GM06990 (cell line): ENCODE measurements at regions not wholly inside any gene's neighbourhood (a gene's known extent, or its start where the extent isn't known, plus 50 kb on each side); places are given as distances from the start of the nearest gene placed in this dataset.

ENCODE experiments used
- DNase-seq: peaks from one replicate; pipeline ENCODE4 v3.0.0-alpha.2; 2011; ENCODE audit not compliant: insufficient read length; ENCODE audit errors: extremely low read depth
- H3K27me3 ChIP-seq: replicated peaks from 2 replicates; pipeline ENCODE4 v1.6.0; 2011; ENCODE audit warnings: low read length; ENCODE audit not compliant: control insufficient read depth, insufficient read depth
- H3K36me3 ChIP-seq: 2 replicates; pipeline ENCODE4 v1.5.1; 2011; ENCODE audit warnings: low read length; ENCODE audit not compliant: control insufficient read depth, insufficient read depth
- H3K4me3 ChIP-seq: replicated peaks from 2 replicates; pipeline ENCODE4 v1.5.1; 2011; ENCODE audit warnings: low read depth, mild to moderate bottlenecking, control low read depth, low read length
- TF ChIP-seq, protein P1 (sequence below): IDR thresholded peaks from 2 replicates; pipeline ENCODE4 v1.5.1; 2011; ENCODE audit warnings: low read length, control low read depth, mild to moderate bottlenecking, inconsistent platforms; ENCODE audit not compliant: insufficient read depth, poor library complexity, severe bottlenecking

DNA sequence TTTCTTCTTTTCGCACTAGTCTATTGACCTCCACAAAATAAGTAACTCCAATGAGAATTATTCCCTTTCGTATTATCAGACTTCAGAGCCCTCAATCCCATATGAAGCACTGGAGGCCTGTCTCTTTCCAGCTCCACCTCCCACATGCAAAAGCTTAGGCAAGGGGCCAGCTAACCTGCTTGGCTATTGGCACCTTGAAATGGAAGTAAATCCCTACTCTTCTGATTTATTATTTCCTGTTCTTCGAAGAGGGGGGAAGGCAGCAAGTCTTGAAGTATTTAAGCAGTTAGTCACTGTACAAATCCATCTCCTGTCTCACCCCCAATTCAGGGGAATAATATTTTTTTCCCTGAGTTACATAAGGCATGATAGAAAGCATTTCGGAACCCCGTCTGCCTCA lies 577.8 kb downstream of the MAFB start:
- TF ChIP-seq, protein P1, sequence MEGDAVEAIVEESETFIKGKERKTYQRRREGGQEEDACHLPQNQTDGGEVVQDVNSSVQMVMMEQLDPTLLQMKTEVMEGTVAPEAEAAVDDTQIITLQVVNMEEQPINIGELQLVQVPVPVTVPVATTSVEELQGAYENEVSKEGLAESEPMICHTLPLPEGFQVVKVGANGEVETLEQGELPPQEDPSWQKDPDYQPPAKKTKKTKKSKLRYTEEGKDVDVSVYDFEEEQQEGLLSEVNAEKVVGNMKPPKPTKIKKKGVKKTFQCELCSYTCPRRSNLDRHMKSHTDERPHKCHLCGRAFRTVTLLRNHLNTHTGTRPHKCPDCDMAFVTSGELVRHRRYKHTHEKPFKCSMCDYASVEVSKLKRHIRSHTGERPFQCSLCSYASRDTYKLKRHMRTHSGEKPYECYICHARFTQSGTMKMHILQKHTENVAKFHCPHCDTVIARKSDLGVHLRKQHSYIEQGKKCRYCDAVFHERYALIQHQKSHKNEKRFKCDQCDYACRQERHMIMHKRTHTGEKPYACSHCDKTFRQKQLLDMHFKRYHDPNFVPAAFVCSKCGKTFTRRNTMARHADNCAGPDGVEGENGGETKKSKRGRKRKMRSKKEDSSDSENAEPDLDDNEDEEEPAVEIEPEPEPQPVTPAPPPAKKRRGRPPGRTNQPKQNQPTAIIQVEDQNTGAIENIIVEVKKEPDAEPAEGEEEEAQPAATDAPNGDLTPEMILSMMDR, result no peak
- H3K4me3 ChIP-seq, result no peak overlapping the region

DNA sequence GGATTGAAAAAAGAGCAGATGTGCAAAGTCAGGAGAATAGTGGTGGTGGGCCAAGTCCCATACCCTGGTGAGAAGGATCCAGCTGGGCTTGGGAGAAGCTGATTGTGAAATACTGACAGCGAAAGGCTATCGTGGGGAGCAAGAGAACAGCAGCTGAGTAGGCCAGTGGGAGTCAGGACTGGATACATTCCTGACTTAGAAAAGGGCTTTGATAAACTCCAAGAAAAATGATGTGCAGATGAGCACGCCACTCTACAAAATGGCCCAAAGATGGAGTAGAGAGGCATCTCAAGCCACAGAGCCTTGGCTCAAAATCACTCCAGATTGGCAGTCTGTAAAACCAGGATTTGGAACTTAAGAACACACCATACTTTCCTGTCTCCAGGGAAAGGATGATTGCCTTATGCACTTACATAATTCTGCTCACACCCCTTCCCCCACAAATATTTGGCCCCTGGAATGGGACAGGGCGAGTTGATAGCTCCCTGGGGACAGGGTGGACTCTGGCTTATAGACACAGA lies 578.7 kb downstream of the MAFB start:
- Histone ChIP-seq H3K27me3 (no peaks in the 10 kb centered on the region; the same call in 1 of the 2 replicates), H3K4me3 (no peak overlapping the region), H3K36me3 (no peaks in the 10 kb centered on the region)
- TF ChIP-seq, protein P1, result no peak
- DNase-seq, result no peak

More for the DNA sequence above, 577.8 kb downstream of the MAFB start:
- DNase-seq, result no peak
- H3K27me3 ChIP-seq, result no peaks in the 10 kb centered on the region; the same call in 1 of the 2 replicates
- no peaks in the 10 kb centered on the region for H3K36me3 ChIP-seq

DNA sequence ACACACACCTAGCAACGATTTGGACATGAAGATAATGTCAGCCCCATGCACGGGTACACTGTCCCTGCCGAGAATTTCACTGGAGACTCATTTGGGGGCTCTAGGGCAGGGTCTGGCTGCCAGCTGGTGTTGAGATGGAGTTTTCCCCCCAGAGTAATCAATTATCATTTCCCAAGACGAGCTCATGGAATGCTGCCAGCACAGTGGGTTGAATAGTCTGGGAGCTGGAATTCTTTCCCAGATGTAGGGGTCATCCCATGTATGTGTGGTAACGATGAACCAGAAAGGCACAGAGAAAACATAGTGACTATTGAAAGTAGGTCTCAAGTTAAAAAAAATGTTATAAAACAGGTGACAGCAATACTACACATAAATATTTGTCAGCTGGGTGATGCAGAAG lies 579.9 kb downstream of the MAFB start:
- TF ChIP-seq, protein P1, result no peak
- DNase-seq, result no peak
- H3K4me3 ChIP-seq, result no peak overlapping the region
- no peaks in the 10 kb centered on the region for H3K36me3 ChIP-seq
- no peaks in the 10 kb centered on the region; the same call in 1 of the 2 replicates for H3K27me3 ChIP-seq

DNA sequence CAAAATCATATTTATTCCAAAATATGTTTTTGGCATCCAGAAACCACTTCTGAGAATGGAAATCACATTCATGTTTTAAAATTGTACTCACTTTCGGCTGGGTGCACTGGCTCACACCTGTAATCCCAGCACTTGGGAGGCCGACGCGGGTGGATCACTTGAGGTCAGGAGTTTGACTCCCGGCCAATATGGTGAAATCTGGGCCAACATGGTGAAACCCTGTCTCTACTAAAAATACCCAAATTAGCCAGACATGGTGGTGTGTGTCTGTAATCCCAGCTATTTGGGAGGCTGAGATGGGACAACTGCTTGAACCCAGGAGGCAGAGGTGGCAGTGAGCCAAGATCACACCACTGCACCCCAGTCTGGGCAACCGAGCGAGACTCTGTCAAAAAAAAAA lies 580.7 kb downstream of the MAFB start:
- TF ChIP-seq, protein P1, result no peak
- no peak for DNase-seq
- Histone ChIP-seq H3K4me3 (no peak overlapping the region), H3K36me3 (no peaks in the 10 kb centered on the region), H3K27me3 (no peaks in the 10 kb centered on the region; the same call in 1 of the 2 replicates)

DNA sequence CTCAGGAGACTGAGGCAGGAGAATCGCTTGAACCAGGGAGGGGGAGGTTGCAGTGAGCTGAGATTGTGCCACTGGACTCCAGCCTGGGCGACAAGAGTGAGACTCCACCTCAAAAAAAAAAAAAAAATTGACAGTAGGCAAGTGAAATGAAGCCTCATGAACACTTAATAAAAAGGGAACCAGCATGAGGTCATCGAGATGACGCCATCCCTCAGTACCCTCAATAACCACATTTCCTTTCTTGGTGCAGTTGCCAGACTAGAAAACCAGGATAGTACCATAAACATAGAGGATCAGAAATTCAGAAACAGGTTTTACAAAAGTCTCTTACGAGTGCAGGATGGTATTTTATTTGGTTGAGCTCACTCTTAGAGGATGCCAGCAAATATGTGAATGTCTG lies 584.1 kb downstream of the MAFB start:
- TF ChIP-seq, protein P1, result no peak
- Histone ChIP-seq H3K4me3 (no peak overlapping the region), H3K36me3 (no peaks in the 10 kb centered on the region), H3K27me3 (no peaks in the 10 kb centered on the region; the same call in 1 of the 2 replicates)
- no peak for DNase-seq

DNA sequence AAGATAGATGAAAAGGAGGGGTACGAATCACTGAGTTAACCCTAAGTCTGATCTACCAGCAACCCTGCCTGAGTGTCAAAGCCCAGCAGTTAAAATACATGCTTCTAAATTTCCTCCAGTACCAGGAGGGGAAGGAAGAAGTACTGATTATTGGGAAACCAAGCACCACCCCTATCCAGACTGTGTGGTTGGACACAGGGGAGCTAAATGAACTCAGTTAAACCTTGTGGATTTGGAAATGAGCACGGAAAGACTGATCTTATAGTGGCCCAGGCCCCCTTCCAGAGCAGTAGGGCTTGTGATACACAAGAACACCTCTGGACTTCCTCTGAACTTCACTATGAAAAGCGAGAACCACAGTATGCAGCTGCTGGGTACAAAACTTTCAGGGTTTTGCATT lies 585.6 kb downstream of the MAFB start:
- TF ChIP-seq, protein P1, result no peak
- H3K4me3 ChIP-seq, result no peak overlapping the region
- DNase-seq, result no peak
- H3K36me3 ChIP-seq, result no peaks in the 10 kb centered on the region
- no peaks in the 10 kb centered on the region; the same call in 1 of the 2 replicates for H3K27me3 ChIP-seq
